Hepatocyte (in vitro differentiated cells): ENCODE measurements at regions not wholly inside any gene's neighbourhood (a gene's known extent, or its start where the extent isn't known, plus 50 kb on each side); places are given as distances from the start of the nearest gene placed in this dataset.

Experiments used
- EZH2 ChIP-seq: fragments of 200-600 bp; sonication (generic); IDR thresholded peaks from 2 replicates; pipeline ENCODE4 v1.6.1; 2016; ENCODE audit warnings: antibody characterized with exemption, mild to moderate bottlenecking, borderline replicate concordance
- EZH2phosphoT487 ChIP-seq: fragments of 200-600 bp; sonication (generic); IDR thresholded peaks from one replicate; pipeline ENCODE4 v1.6.1; 2018; ENCODE audit warnings: antibody characterized with exemption, mild to moderate bottlenecking, low read depth, moderate library complexity; ENCODE audit not compliant: unreplicated experiment, severe bottlenecking
- TF ChIP-seq, protein P1 (sequence below): fragments of 200-600 bp; sonication (generic); IDR thresholded peaks from 2 replicates; pipeline ENCODE4 v1.5.1; 2016; ENCODE audit warnings: antibody characterized with exemption, mild to moderate bottlenecking; ENCODE audit not compliant: poor library complexity

DNA sequence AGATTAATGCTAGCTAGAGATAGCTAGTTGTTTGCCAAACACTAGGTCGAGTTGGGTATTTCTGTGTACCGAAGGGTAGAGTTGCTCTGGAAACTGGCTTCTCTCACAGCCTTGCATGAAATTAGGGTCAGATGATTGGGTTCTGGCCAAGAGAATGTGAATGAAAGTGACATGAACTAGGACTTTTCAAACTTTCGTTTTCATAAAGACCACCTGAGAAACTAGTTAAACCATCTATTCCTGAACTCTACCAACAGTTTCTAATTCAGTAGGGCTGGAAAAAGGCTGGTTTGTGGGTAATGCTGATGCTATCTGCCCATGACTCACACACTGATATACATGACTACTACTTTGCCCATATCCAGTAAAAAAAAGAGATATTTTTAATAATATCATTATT lies 157.6 kb downstream of the GASK1B start:
- TF ChIP-seq EZH2: no peak
- TF ChIP-seq, protein P1, sequence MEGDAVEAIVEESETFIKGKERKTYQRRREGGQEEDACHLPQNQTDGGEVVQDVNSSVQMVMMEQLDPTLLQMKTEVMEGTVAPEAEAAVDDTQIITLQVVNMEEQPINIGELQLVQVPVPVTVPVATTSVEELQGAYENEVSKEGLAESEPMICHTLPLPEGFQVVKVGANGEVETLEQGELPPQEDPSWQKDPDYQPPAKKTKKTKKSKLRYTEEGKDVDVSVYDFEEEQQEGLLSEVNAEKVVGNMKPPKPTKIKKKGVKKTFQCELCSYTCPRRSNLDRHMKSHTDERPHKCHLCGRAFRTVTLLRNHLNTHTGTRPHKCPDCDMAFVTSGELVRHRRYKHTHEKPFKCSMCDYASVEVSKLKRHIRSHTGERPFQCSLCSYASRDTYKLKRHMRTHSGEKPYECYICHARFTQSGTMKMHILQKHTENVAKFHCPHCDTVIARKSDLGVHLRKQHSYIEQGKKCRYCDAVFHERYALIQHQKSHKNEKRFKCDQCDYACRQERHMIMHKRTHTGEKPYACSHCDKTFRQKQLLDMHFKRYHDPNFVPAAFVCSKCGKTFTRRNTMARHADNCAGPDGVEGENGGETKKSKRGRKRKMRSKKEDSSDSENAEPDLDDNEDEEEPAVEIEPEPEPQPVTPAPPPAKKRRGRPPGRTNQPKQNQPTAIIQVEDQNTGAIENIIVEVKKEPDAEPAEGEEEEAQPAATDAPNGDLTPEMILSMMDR: no peak
- TF ChIP-seq EZH2phosphoT487: no peak
